Endothelial cell (in vitro differentiated cells): ENCODE measurements at regions not wholly inside any gene's neighbourhood (a gene's known extent, or its start where the extent isn't known, plus 50 kb on each side); places are given as distances from the start of the nearest gene placed in this dataset.

Experiments used
- DNase-seq: peaks from one replicate; pipeline ENCODE4 v3.0.0; 2021; ENCODE audit warnings: low spot score
- H3K27ac Mint-ChIP-seq: one replicate; pipeline ENCODE4 v1.8.0; 2021; ENCODE audit warnings: mixed read lengths, inconsistent platforms; ENCODE audit not compliant: unreplicated experiment
- H3K27me3 Mint-ChIP-seq: one replicate; pipeline ENCODE4 v1.8.0; 2021; ENCODE audit warnings: mild to moderate bottlenecking, moderate library complexity, mixed read lengths, inconsistent platforms; ENCODE audit not compliant: unreplicated experiment
- H3K36me3 Mint-ChIP-seq: one replicate; pipeline ENCODE4 v1.8.0; 2021; ENCODE audit warnings: mild to moderate bottlenecking, low read depth, mixed read lengths, inconsistent platforms; ENCODE audit not compliant: unreplicated experiment
- H3K4me1 Mint-ChIP-seq: one replicate; pipeline ENCODE4 v1.8.0; 2021; ENCODE audit warnings: mild to moderate bottlenecking, mixed read lengths, inconsistent platforms; ENCODE audit not compliant: unreplicated experiment
- H3K4me3 Mint-ChIP-seq: one replicate; pipeline ENCODE4 v1.8.0; 2021; ENCODE audit warnings: mild to moderate bottlenecking, mixed read lengths, inconsistent platforms; ENCODE audit not compliant: unreplicated experiment
- H3K9me3 Mint-ChIP-seq: one replicate; pipeline ENCODE4 v1.8.0; 2021; ENCODE audit warnings: mixed read lengths, inconsistent platforms; ENCODE audit not compliant: unreplicated experiment
- CTCF ChIP-seq: fragments of 200-600 bp; sonication (generic); IDR thresholded peaks from one replicate; pipeline ENCODE4 v1.5.0; 2021; ENCODE audit warnings: antibody characterized with exemption; ENCODE audit not compliant: unreplicated experiment

GRCh38 chr2:185074156-185074555, 475.8 kb downstream of the ZNF804A start:
- no peak overlapping the region for H3K27ac Mint-ChIP-seq
- no peaks in the 10 kb centered on the region for H3K9me3 Mint-ChIP-seq
- H3K27me3 Mint-ChIP-seq, result no peaks in the 10 kb centered on the region
- H3K4me3 Mint-ChIP-seq, result no peak overlapping the region
- no peak for TF ChIP-seq CTCF
- no peak for DNase-seq
- H3K4me1 Mint-ChIP-seq, result no peaks in the 10 kb centered on the region
- H3K36me3 Mint-ChIP-seq, result no peaks in the 10 kb centered on the region

- DNase-seq, result no peak
- Mint-ChIP-seq H3K36me3 (no peaks in the 10 kb centered on the region), H3K9me3 (no peaks in the 10 kb centered on the region), H3K27ac (no peak overlapping the region), H3K4me1 (no peaks in the 10 kb centered on the region), H3K4me3 (no peak overlapping the region), H3K27me3 (peaks cover 3% of the 10 kb centered on the region)
- TF ChIP-seq CTCF, result no peak
These were observed 484.4 kb downstream of the ZNF804A start for GRCh38 chr2:185082749-185083148.

GRCh38 chr2:185108588-185108987, 510.3 kb downstream of the ZNF804A start:
- Mint-ChIP-seq H3K4me1 (no peaks in the 10 kb centered on the region), H3K36me3 (no peaks in the 10 kb centered on the region), H3K4me3 (no peak overlapping the region), H3K27ac (no peak overlapping the region), H3K27me3 (no peaks in the 10 kb centered on the region), H3K9me3 (no peaks in the 10 kb centered on the region)
- no peak for TF ChIP-seq CTCF
- no peak for DNase-seq

- H3K4me1 Mint-ChIP-seq, result peaks cover 6% of the 10 kb centered on the region
- TF ChIP-seq CTCF, result no peak
- no peak for DNase-seq
- no peaks in the 10 kb centered on the region for H3K9me3 Mint-ChIP-seq
- no peak overlapping the region for H3K4me3 Mint-ChIP-seq
- H3K36me3 Mint-ChIP-seq, result no peaks in the 10 kb centered on the region
- H3K27me3 Mint-ChIP-seq, result peaks cover 3% of the 10 kb centered on the region
- H3K27ac Mint-ChIP-seq, result peak overlapping the region; percentile 15
These were observed 529.1 kb downstream of the ZNF804A start for GRCh38 chr2:185127412-185127811.

- TF ChIP-seq CTCF, result no peak
- Mint-ChIP-seq H3K36me3 (no peaks in the 10 kb centered on the region), H3K27me3 (peaks cover 3% of the 10 kb centered on the region), H3K9me3 (no peaks in the 10 kb centered on the region), H3K27ac (peak overlapping the region; percentile 72), H3K4me3 (no peak overlapping the region), H3K4me1 (peaks cover 6% of the 10 kb centered on the region)
- no peak for DNase-seq
These were observed 530.0 kb downstream of the ZNF804A start for GRCh38 chr2:185128346-185128745.
